IMR-90 (cell line): ENCODE measurements at regions not wholly inside any gene's neighbourhood (a gene's known extent, or its start where the extent isn't known, plus 50 kb on each side); places are given as distances from the start of the nearest gene placed in this dataset.

Experiments
- ATAC-seq: fragments of 200-7000 bp; cut with Tn5 transposase; 2 replicates; pipeline ENCODE4 v1.9.1; 2020; ENCODE audit warnings: low read depth, mild to moderate bottlenecking, moderate library complexity
- BruUV-seq: library from RNA; stranded (reverse); fragments of 400-500 nt; replicated peaks from 2 replicates; lab custom pipeline; 2021; lab: Mats Ljungman, UMichigan
- CTCF ChIA-PET: fragments of 300-600 bp; formaldehyde crosslinking; extraction: SDS; loops from one replicate; lab custom pipeline; 2021; ENCODE audit warnings: antibody characterized with exemption; lab: Yijun Ruan, JAX
- POLR2A ChIA-PET: fragments of 300-600 bp; sonication (Branson Sonifier 250); formaldehyde crosslinking; loops from one replicate; lab custom pipeline; 2022; ENCODE audit warnings: antibody characterized with exemption; ENCODE audit not compliant: unreplicated experiment; lab: Charles Lee
- DNase-seq: peaks from one replicate; pipeline ENCODE4 v3.0.0; 2013
- H2AFZ ChIP-seq: replicated peaks from 2 replicates; pipeline ENCODE3; 2013; ENCODE audit warnings: low read length, mild to moderate bottlenecking; ENCODE audit not compliant: poor library complexity
- H2AK5ac ChIP-seq: 2 replicates; pipeline ENCODE4 v1.6.1; 2013; ENCODE audit warnings: low read depth, low read length, inconsistent platforms
- H2AK9ac ChIP-seq: replicated peaks from 2 replicates; pipeline ENCODE3; 2013; ENCODE audit warnings: mild to moderate bottlenecking, low read depth, low read length, moderate library complexity; ENCODE audit not compliant: poor library complexity
- H2BK120ac ChIP-seq: 2 replicates; pipeline ENCODE4 v1.6.1; 2013; ENCODE audit warnings: low read depth, low read length, inconsistent platforms
- H2BK15ac ChIP-seq: 3 replicates; pipeline ENCODE4 v1.6.1; 2013; ENCODE audit warnings: low read depth, low read length, inconsistent platforms
- H2BK20ac ChIP-seq: 2 replicates; pipeline ENCODE4 v1.6.1; 2013; ENCODE audit warnings: low read depth, mild to moderate bottlenecking, inconsistent platforms, low read length, moderate library complexity
- H2BK5ac ChIP-seq: 2 replicates; pipeline ENCODE4 v1.6.1; 2013; ENCODE audit warnings: mild to moderate bottlenecking, low read depth, low read length, inconsistent platforms; ENCODE audit not compliant: poor library complexity, severe bottlenecking
- H3K14ac ChIP-seq: replicated peaks from 2 replicates; pipeline ENCODE4 v1.6.1; 2013; ENCODE audit warnings: low read depth, low read length, inconsistent platforms
- H3K18ac ChIP-seq: 2 replicates; pipeline ENCODE4 v1.6.1; 2013; ENCODE audit warnings: low read depth, low read length, control low read depth
- H3K23ac ChIP-seq: 2 replicates; pipeline ENCODE4 v1.6.1; 2013; ENCODE audit warnings: low read depth, low read length, inconsistent platforms
- H3K27ac ChIP-seq: 2 replicates; pipeline ENCODE4 v1.5.1; 2013; ENCODE audit warnings: mild to moderate bottlenecking, control low read depth, low read length; ENCODE audit not compliant: insufficient read depth
- H3K27me3 ChIP-seq: 2 replicates; pipeline ENCODE4 v1.6.1; 2013; ENCODE audit warnings: low read length; ENCODE audit not compliant: control insufficient read depth, insufficient read depth
- H3K36me3 ChIP-seq: 2 replicates; pipeline ENCODE4 v1.6.1; 2013; ENCODE audit warnings: low read length, mixed read lengths; ENCODE audit not compliant: control insufficient read depth, insufficient read depth
- H3K4ac ChIP-seq: 2 replicates; pipeline ENCODE4 v1.6.1; 2013; ENCODE audit warnings: low read depth, low read length, inconsistent platforms
- H3K4me1 ChIP-seq: 2 replicates; pipeline ENCODE4 v1.6.1; 2013; ENCODE audit warnings: low read length, mixed read lengths; ENCODE audit not compliant: control insufficient read depth, insufficient read depth
- H3K4me2 ChIP-seq: 2 replicates; pipeline ENCODE4 v1.6.1; 2013; ENCODE audit warnings: low read depth, mild to moderate bottlenecking, control low read depth, low read length, moderate library complexity
- H3K4me3 ChIP-seq: 2 replicates; pipeline ENCODE4 v1.5.1; 2013; ENCODE audit warnings: low read depth, mild to moderate bottlenecking, control low read depth, low read length, moderate library complexity; ENCODE audit not compliant: insufficient read depth
- H3K56ac ChIP-seq: 2 replicates; pipeline ENCODE4 v1.6.1; 2013; ENCODE audit warnings: low read length, inconsistent platforms; ENCODE audit not compliant: insufficient read depth; ENCODE audit errors: extremely low read depth
- H3K79me1 ChIP-seq, 2 experiments: 2 replicates each; pipeline ENCODE4 v1.6.1; 2013; ENCODE audit warnings: low read length in 2 of 2, inconsistent platforms in 1 of 2, low read depth in 1 of 2
- H3K9ac ChIP-seq: 2 replicates; pipeline ENCODE4 v1.6.1; 2013; ENCODE audit warnings: low read depth, low read length, control low read depth
- H3K9me1 ChIP-seq: 2 replicates; pipeline ENCODE4 v1.6.1; 2013; ENCODE audit warnings: low read length, inconsistent platforms; ENCODE audit not compliant: insufficient read depth
- H3K9me3 ChIP-seq: 2 replicates; pipeline ENCODE4 v1.6.1; 2013; ENCODE audit warnings: low read length; ENCODE audit not compliant: control insufficient read depth, insufficient read depth
- H4K20me1 ChIP-seq: 2 replicates; pipeline ENCODE4 v1.6.1; 2013; ENCODE audit warnings: low read length, inconsistent platforms; ENCODE audit not compliant: insufficient read depth
- H4K5ac ChIP-seq: 2 replicates; pipeline ENCODE4 v1.6.1; 2013; ENCODE audit warnings: mild to moderate bottlenecking, low read depth, low read length, control low read depth
- H4K8ac ChIP-seq, 2 experiments: 2 replicates each; pipeline ENCODE4 v1.6.1; 2013; ENCODE audit warnings: low read depth in 2 of 2, low read length in 2 of 2, control low read depth in 1 of 2, inconsistent platforms in 1 of 2
- H4K91ac ChIP-seq: 2 replicates; pipeline ENCODE4 v1.6.1; 2013; ENCODE audit warnings: low read depth, low read length, inconsistent platforms; ENCODE audit not compliant: insufficient read depth
- BHLHE40 ChIP-seq: fragments of 150-350 bp; IDR thresholded peaks from 2 replicates; pipeline ENCODE4 v1.6.1; 2016; ENCODE audit warnings: mild to moderate bottlenecking, low read depth, low read length
- CEBPB ChIP-seq: IDR thresholded peaks from 2 replicates; pipeline ENCODE4 v1.6.1; 2012; ENCODE audit warnings: low read depth, low read length, improper control_type of control experiment
- CHD1 ChIP-seq: IDR thresholded peaks from 2 replicates; pipeline ENCODE4 v1.6.1; 2012; ENCODE audit warnings: low read depth, low read length, improper control_type of control experiment
- CTCF ChIP-seq: conservative IDR thresholded peaks from 2 replicates; pipeline ENCODE4 v1.5.1; 2012; ENCODE audit warnings: mild to moderate bottlenecking, low read depth, low read length, improper control_type of control experiment
- MAFK ChIP-seq: IDR thresholded peaks from 2 replicates; pipeline ENCODE4 v1.6.1; 2012; ENCODE audit warnings: low read depth, low read length, improper control_type of control experiment
- MXI1 ChIP-seq: IDR thresholded peaks from 2 replicates; pipeline ENCODE4 v1.6.1; 2012; ENCODE audit warnings: low read depth, mild to moderate bottlenecking, low read length, moderate library complexity, borderline replicate concordance
- NFE2L2 ChIP-seq: fragments of 150-350 bp; IDR thresholded peaks from 2 replicates; pipeline ENCODE4 v1.6.1; 2016; ENCODE audit warnings: low read depth, mild to moderate bottlenecking, low read length
- POLR2A ChIP-seq: IDR thresholded peaks from 2 replicates; pipeline ENCODE4 v1.6.1; 2012; ENCODE audit warnings: mild to moderate bottlenecking, low read depth, low read length
- RFX5 ChIP-seq: IDR thresholded peaks from 2 replicates; pipeline ENCODE4 v1.8.0; 2012; ENCODE audit warnings: low read depth, mild to moderate bottlenecking, low read length, moderate library complexity
- SMC3 ChIP-seq: fragments of 150-350 bp; IDR thresholded peaks from 2 replicates; pipeline ENCODE4 v1.6.1; 2016; ENCODE audit warnings: low read depth, mild to moderate bottlenecking, antibody characterized with exemption, low read length, moderate library complexity
- USF2 ChIP-seq: fragments of 150-350 bp; IDR thresholded peaks from 2 replicates; pipeline ENCODE4 v1.6.1; 2017; ENCODE audit warnings: mild to moderate bottlenecking, antibody characterized with exemption, low read length, low read depth
- WGBS, 2 experiments: methylation state at CpG; one replicate each; pipeline versions ENCODE4 v1.1.5 to v1.1.7; 2013; ENCODE audit warnings: missing lambda C conversion rate in 2 of 2; ENCODE audit not compliant: insufficient read length in 1 of 2; ENCODE audit errors: extremely low coverage in 2 of 2; 5-methylcytosine and 5-hydroxymethylcytosine counted together
- dilution Hi-C: fragments of 300-500 bp; cut with HindIII; formaldehyde crosslinking; loops from one replicate; pipeline ENCODE4 v1.14.3; 2018; ENCODE audit warnings: low sequenced_read_pairs; ENCODE audit not compliant: unreplicated experiment
- in situ Hi-C: fragments of 300-500 bp; cut with MboI; formaldehyde crosslinking; loops from 3 replicates; pipeline ENCODE4 v1.14.3; 2019; ENCODE audit warnings: low sequenced_read_pairs, inconsistent platforms, mixed read lengths
- intact Hi-C: fragments of 100-400 bp; cut with micrococcal nuclease; formaldehyde crosslinking; loops from 2 replicates; pipeline ENCODE4 v1.10.0; 2022

- intact Hi-C loops: no loop called here
- DNase-seq: no peak
- CTCF ChIA-PET: no interaction called here
Observed at GRCh38 chr4:1500966-1501753, 94.9 kb upstream of the NKX1-1 start.

More at GRCh38 chr4:1500966-1501753, 94.9 kb upstream of the NKX1-1 start:
- H2BK120ac ChIP-seq: no peak overlapping the region
- in situ Hi-C loops: no loop called here
- no peak overlapping the region for H3K27ac ChIP-seq
- no peak overlapping the region for H4K5ac ChIP-seq
- H3K4me2 ChIP-seq: no peak overlapping the region
- TF ChIP-seq NFE2L2 (no peak), CHD1 (no peak), MXI1 (no peak), MAFK (no peak), CEBPB (no peak), BHLHE40 (no peak), CTCF (no peak), USF2 (no peak), SMC3 (no peak), RFX5 (no peak), POLR2A (no peak)
- H2BK5ac ChIP-seq: no peak overlapping the region
- ATAC-seq: no peak
- H2BK20ac ChIP-seq: no peak overlapping the region
- WGBS, 2 experiments: no CpG with 5 or more reads among the region's 15 CpGs
- no peak overlapping the region for H4K8ac ChIP-seq
- H2AK5ac ChIP-seq: no peak overlapping the region
- no peak overlapping the region for H3K9ac ChIP-seq
- H3K9me1 ChIP-seq: peaks cover 5% of the 10 kb centered on the region; the same call in 1 of the 2 replicates
- no peaks in the 10 kb centered on the region for H3K36me3 ChIP-seq
- H3K27me3 ChIP-seq: peaks cover 10% of the 10 kb centered on the region; the same call in 1 of the 2 replicates
- dilution Hi-C loops: no loop called here
- H4K91ac ChIP-seq: no peak overlapping the region
- H3K18ac ChIP-seq: no peak overlapping the region
- H3K23ac ChIP-seq: no peak overlapping the region
- H4K20me1 ChIP-seq: no peaks in the 10 kb centered on the region
- H2AK9ac ChIP-seq: no peak overlapping the region
- H2BK15ac ChIP-seq: no peak overlapping the region
- H3K4me3 ChIP-seq: no peak overlapping the region
- H3K4me1 ChIP-seq: no peaks in the 10 kb centered on the region
- no peak overlapping the region for H3K14ac ChIP-seq
- no peaks in the 10 kb centered on the region for H3K9me3 ChIP-seq
- no peaks in the 10 kb centered on the region for H3K79me1 ChIP-seq
- H3K56ac ChIP-seq: no peak overlapping the region
- no peak overlapping the region for H2AFZ ChIP-seq
- POLR2A ChIA-PET: no interaction called here
- H3K4ac ChIP-seq: no peak overlapping the region
- no TSS peak for BruUV-seq
